Neural cell (in vitro differentiated cells): ENCODE measurements at regions not wholly inside any gene's neighbourhood (a gene's known extent, or its start where the extent isn't known, plus 50 kb on each side); places are given as distances from the start of the nearest gene placed in this dataset.

Source experiments
- EP300 ChIP-seq: fragments of 450-650 bp; conservative IDR thresholded peaks from 2 replicates; pipeline ENCODE4 v1.6.1; 2014; ENCODE audit warnings: antibody characterized with exemption, mild to moderate bottlenecking, moderate library complexity; ENCODE audit not compliant: poor library complexity, severe bottlenecking
- EZH2 ChIP-seq: fragments of 200-600, 300-800 bp; shearing (Covaris generic), sonication (generic); IDR thresholded peaks from 2 replicates; pipeline ENCODE4 v1.6.1; 2014; ENCODE audit warnings: antibody characterized with exemption, low read length, borderline replicate concordance, mild to moderate bottlenecking; ENCODE audit not compliant: insufficient read depth, poor library complexity, severe bottlenecking
- MXI1 ChIP-seq: fragments of 450-650 bp; conservative IDR thresholded peaks from 2 replicates; pipeline ENCODE4 v1.6.1; 2014; ENCODE audit warnings: antibody characterized with exemption, mild to moderate bottlenecking; ENCODE audit not compliant: poor library complexity, severe bottlenecking
- POLR2AphosphoS5 ChIP-seq: IDR thresholded peaks from 2 replicates; pipeline ENCODE4 v1.6.1; 2012
- RAD21 ChIP-seq: fragments of 450-650 bp; conservative IDR thresholded peaks from 2 replicates; pipeline ENCODE4 v1.6.1; 2014; ENCODE audit warnings: antibody characterized with exemption, mild to moderate bottlenecking, moderate library complexity
- SMC3 ChIP-seq: fragments of 450-650 bp; conservative IDR thresholded peaks from 2 replicates; pipeline ENCODE4 v1.6.1; 2014; ENCODE audit warnings: antibody characterized with exemption, mild to moderate bottlenecking, moderate library complexity; ENCODE audit not compliant: poor library complexity
- TAF1 ChIP-seq: IDR thresholded peaks from 2 replicates; pipeline ENCODE4 v1.6.1; 2012; ENCODE audit warnings: low read depth
- TF ChIP-seq, protein P1 (sequence below): fragments of 450-650 bp; IDR thresholded peaks from 2 replicates; pipeline ENCODE4 v1.5.1; 2014; ENCODE audit warnings: antibody characterized with exemption, mild to moderate bottlenecking, moderate library complexity; ENCODE audit not compliant: poor library complexity, severe bottlenecking
- TF ChIP-seq, protein P2 (sequence below): IDR thresholded peaks from 2 replicates; pipeline ENCODE4 v1.6.1; 2012; ENCODE audit warnings: borderline replicate concordance

DNA sequence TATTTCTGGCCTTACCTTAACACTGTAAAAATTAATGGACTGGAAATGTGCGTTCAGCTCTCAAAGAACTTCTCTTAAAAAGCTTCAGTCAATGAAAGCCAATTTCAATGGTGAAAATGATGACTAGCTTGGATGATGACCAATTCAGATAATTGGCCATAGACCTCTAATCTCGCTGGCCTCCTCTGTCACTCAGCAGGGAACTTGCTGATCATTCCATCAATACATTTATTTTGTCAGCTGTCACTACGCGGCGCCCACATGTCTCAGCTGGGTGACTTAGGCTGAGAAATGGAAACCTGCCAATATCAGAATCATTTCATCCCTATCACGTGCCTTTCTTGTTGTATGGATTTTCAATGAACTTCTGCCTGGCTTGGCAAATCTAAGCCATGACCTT lies 673.0 kb upstream of the AUTS2 start:
- TF ChIP-seq, protein P1, sequence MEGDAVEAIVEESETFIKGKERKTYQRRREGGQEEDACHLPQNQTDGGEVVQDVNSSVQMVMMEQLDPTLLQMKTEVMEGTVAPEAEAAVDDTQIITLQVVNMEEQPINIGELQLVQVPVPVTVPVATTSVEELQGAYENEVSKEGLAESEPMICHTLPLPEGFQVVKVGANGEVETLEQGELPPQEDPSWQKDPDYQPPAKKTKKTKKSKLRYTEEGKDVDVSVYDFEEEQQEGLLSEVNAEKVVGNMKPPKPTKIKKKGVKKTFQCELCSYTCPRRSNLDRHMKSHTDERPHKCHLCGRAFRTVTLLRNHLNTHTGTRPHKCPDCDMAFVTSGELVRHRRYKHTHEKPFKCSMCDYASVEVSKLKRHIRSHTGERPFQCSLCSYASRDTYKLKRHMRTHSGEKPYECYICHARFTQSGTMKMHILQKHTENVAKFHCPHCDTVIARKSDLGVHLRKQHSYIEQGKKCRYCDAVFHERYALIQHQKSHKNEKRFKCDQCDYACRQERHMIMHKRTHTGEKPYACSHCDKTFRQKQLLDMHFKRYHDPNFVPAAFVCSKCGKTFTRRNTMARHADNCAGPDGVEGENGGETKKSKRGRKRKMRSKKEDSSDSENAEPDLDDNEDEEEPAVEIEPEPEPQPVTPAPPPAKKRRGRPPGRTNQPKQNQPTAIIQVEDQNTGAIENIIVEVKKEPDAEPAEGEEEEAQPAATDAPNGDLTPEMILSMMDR, result no peak
- peak; percentile 92 for TF ChIP-seq POLR2AphosphoS5
- no peak for TF ChIP-seq RAD21
- TF ChIP-seq, protein P2, sequence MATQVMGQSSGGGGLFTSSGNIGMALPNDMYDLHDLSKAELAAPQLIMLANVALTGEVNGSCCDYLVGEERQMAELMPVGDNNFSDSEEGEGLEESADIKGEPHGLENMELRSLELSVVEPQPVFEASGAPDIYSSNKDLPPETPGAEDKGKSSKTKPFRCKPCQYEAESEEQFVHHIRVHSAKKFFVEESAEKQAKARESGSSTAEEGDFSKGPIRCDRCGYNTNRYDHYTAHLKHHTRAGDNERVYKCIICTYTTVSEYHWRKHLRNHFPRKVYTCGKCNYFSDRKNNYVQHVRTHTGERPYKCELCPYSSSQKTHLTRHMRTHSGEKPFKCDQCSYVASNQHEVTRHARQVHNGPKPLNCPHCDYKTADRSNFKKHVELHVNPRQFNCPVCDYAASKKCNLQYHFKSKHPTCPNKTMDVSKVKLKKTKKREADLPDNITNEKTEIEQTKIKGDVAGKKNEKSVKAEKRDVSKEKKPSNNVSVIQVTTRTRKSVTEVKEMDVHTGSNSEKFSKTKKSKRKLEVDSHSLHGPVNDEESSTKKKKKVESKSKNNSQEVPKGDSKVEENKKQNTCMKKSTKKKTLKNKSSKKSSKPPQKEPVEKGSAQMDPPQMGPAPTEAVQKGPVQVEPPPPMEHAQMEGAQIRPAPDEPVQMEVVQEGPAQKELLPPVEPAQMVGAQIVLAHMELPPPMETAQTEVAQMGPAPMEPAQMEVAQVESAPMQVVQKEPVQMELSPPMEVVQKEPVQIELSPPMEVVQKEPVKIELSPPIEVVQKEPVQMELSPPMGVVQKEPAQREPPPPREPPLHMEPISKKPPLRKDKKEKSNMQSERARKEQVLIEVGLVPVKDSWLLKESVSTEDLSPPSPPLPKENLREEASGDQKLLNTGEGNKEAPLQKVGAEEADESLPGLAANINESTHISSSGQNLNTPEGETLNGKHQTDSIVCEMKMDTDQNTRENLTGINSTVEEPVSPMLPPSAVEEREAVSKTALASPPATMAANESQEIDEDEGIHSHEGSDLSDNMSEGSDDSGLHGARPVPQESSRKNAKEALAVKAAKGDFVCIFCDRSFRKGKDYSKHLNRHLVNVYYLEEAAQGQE, result no peak
- peak; percentile 7 for TF ChIP-seq MXI1
- TF ChIP-seq EZH2, result no peak
- peak; percentile 65 for TF ChIP-seq EP300
- no peak for TF ChIP-seq SMC3
- no peak for TF ChIP-seq TAF1
